ENCODE measurements at regions not wholly inside any gene's neighbourhood (a gene's known extent, or its start where the extent isn't known, plus 50 kb on each side); places are given as distances from the start of the nearest gene placed in this dataset.
A peak's percentile ranks its signal among the peaks of the same experiment; 100 is the strongest.

- TF ChIP-seq CHD7 (IDR thresholded peaks at IDR 0.05; ENCODE audit: insufficient replicate concordance, low read length): peak; percentile 72
- TF ChIP-seq KDM1A (IDR thresholded peaks at IDR 0.05; ENCODE audit: borderline replicate concordance, low read length): no peak
- TF ChIP-seq GABPA (IDR thresholded peaks at IDR 0.05; ENCODE audit: borderline replicate concordance, insufficient read depth, low read length): no peak
- TF ChIP-seq TEAD4 (IDR thresholded peaks at IDR 0.05; ENCODE audit: low read depth, low read length): peak; percentile 100
- no peak for TF ChIP-seq PHF8 (conservative IDR thresholded peaks at IDR 0.05; ENCODE audit: low read depth, low read length)
- TF ChIP-seq MAFK (IDR thresholded peaks at IDR 0.05; ENCODE audit: low read depth, low read length): no peak
- no peak for TF ChIP-seq SUZ12 (IDR thresholded peaks at IDR 0.05; ENCODE audit: low read length)
- TF ChIP-seq TAF1 (IDR thresholded peaks at IDR 0.05; ENCODE audit: low read depth, low read length): 0 out of 2 replicates have a peak, but pooled peaks have one; percentile 35
- no peak for TF ChIP-seq SAP30 (IDR thresholded peaks at IDR 0.05; ENCODE audit: insufficient read depth, insufficient replicate concordance, low read length)
- no peak for TF ChIP-seq BACH1 (IDR thresholded peaks at IDR 0.05; ENCODE audit: low read length)
Observed at GRCh38 chr5:88388476-88389337, 120.1 kb upstream of the TMEM161B start (continued).
